ENCODE measurements at regions not wholly inside any gene's neighbourhood (a gene's known extent, or its start where the extent isn't known, plus 50 kb on each side); places are given as distances from the start of the nearest gene placed in this dataset.
"Not testable (repeated sequence)": the region's sequence is repeated elsewhere in the genome, so short reads cannot be mapped to it uniquely, and the experiment has no call there.

- DNase-seq (ENCODE audit: low read depth): no peak
Measured at GRCh38 chr5:19285286-19285685, 702.7 kb downstream of the CDH18 start.

- not testable (repeated sequence) for DNase-seq (ENCODE audit: low read depth)
Measured at GRCh38 chr5:19287548-19288277, 700.3 kb downstream of the CDH18 start.

GRCh38 chr5:19288311-19288710 is 699.7 kb downstream of the CDH18 start:
- not testable (repeated sequence) for DNase-seq (ENCODE audit: low read depth)

DNA sequence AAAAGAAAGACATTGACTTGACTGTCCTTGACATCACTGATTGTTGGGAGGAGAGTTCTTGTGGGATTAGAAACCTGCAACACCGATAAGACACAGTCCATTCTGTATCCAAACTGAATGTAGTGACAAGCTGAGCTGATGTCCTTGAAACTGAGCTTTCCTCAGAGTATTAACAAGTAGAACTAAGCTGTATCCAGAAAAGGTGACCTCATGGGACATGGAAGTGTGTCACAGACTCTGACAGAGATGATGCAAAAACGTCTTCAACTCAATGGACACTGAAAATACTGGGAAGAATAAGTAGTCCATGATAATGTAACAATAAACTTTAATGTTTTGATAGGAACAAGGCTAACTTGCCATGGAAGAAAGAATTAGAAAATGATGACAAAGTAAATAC is 690.1 kb downstream of the CDH18 start:
- no peak for DNase-seq (ENCODE audit: low read depth)

GRCh38 chr5:19301271-19301670 is 686.7 kb downstream of the CDH18 start:
- no peak for DNase-seq (ENCODE audit: low read depth)

DNA sequence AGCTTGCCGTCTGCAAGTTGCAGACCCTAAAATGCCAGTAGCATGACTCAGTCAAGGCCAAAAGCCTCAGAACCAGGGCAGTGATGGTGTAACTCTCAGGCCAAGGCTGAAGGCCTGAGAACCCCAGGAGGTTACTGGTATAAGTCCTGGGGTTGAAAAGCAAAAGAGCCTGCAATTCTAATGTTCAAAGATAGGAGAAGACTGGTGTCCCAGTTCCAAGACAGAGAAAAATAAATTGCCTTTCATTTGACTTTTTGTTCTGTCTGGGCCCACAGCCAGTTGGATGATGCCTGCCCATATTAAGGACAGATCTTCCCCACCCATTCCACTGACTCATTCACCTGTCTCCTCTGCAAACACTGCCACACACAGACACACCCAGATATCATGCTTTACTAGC is 673.2 kb downstream of the CDH18 start:
- DNase-seq (ENCODE audit: low read depth): no peak

GRCh38 chr5:19319252-19319651 is 668.7 kb downstream of the CDH18 start:
- no peak for DNase-seq (ENCODE audit: low read depth)

DNA sequence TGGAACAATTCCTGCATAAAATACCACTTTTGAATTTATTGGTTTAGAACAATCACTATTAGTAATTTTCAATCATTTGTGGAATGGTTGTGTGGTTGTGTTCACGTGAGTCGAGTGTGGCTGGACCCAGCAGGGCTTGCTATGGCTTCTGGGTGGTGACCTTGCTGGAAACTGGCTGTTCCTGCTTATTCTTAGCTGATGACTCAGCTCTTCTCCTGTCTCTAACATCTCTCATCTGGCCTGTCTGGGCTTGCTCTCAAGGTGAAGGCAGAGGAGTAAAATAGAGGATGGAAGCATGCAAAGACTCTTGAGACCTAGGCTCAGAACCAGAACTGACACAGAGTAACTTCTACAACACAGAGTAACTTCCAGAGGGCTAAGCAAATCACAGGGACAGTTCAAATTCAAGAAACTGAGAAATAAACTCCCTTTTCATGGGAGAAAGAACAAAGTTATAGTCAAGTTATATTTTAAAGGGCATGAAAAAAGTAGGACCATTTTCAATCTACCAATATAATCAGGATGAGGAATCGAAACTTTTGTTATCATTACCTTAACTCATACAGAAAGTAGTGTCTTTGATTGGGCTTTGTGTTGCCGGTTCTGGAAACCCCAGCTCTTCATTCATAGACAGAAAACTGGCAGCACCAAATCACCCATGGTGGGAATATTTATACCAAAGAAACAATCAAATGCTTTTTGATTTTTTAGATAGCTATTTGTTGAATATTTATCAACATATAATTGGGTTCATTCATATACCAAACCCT is 665.1 kb downstream of the CDH18 start:
- peak; percentile 0 for DNase-seq (ENCODE audit: low read depth)

GRCh38 chr5:19334278-19334677 is 653.7 kb downstream of the CDH18 start:
- DNase-seq (ENCODE audit: low read depth): no peak

- no peak for DNase-seq (ENCODE audit: low read depth)
Measured at GRCh38 chr5:19342942-19343341, 645.1 kb downstream of the CDH18 start.

- no peak for DNase-seq (ENCODE audit: low read depth)
Measured at GRCh38 chr5:19352120-19352519, 635.9 kb downstream of the CDH18 start.

DNA sequence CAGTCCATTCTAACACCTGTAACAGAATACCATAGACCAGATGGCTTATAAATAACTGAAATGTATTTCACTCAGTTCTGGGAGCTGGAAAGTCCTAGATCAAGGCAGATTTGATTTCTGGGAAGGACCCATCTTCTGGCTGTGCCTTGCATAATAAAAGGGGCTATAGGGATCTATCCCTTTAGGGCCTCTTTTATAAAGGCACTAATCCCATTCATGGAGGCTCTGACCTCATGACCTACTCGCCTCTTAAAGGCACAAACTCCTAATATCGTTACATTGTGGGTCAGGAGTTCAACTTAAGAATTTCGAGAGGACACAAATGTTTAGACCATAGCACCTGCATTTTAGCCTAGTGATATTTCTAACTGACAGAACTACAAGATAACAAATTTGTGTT is 619.0 kb downstream of the CDH18 start:
- no peak for DNase-seq (ENCODE audit: low read depth)

- no peak for DNase-seq (ENCODE audit: low read depth)
Measured at GRCh38 chr5:19369561-19369960, 618.4 kb downstream of the CDH18 start.

DNA sequence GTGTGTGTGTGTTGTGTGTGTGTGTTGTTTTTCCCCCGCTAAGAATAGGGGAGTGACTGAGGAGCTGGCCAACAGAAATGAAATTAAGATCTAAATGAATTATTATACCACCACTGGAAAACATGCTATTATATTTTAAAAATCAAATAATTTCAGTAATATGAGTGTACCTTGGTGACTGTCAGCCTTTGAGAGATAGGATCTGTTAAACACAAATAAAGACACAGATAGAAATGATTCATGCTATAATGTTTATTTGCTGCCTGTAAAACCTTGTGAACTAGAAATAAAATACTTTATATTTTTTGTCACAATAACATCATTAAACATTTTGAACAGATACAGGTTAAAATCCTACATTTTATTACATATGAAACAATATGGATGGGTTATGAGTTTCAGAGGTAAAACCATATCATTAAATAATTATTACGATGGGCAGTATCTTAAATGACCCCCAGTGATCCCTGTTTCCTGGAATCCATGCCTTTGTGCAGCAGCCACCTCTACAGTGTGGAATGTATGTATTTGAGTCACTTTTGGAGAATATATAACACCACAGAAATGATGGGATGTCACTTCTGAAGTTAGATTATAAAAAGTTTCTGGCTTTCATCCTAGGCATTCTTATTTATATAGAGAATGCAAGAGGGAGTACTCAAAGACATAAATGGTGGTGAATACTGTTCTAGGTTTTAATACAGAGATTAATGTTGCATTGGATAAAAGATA is 617.2 kb downstream of the CDH18 start:
- DNase-seq (ENCODE audit: low read depth): no peak

GRCh38 chr5:19388391-19388790 is 599.6 kb downstream of the CDH18 start:
- DNase-seq (ENCODE audit: low read depth): no peak

DNA sequence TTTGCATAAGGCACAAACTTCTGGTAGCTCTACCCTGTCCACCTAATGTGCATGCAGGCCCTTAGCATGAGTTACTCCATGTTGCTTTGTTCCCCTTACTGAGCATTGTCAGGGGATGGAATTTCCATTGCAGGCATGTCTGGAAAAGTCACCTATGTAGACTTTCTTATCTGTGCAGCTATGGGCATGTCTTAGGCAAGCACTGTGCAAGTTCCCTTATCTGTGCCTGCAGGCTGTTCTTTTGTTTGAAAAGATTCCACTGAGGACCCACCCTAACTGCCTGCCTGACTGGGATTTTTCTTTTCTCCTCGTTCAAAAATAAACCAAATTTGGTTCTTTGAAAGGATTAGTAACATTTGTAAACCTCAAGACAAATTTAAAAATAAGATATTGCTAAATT is 587.0 kb downstream of the CDH18 start:
- DNase-seq (ENCODE audit: low read depth): no peak

- DNase-seq (ENCODE audit: low read depth): no peak
Measured at GRCh38 chr5:19406576-19407365, 581.2 kb downstream of the CDH18 start.

- DNase-seq (ENCODE audit: low read depth): no peak
Measured at GRCh38 chr5:19408149-19408548, 579.9 kb downstream of the CDH18 start.

- DNase-seq (ENCODE audit: low read depth): no peak
Measured at GRCh38 chr5:19411936-19412335, 576.1 kb downstream of the CDH18 start.

Data from myocyte (in vitro differentiated cells).